ENCODE measurements at regions not wholly inside any gene's neighbourhood (a gene's known extent, or its start where the extent isn't known, plus 50 kb on each side); places are given as distances from the start of the nearest gene placed in this dataset.

GRCh38 chr9:107671588-107671987, 182.0 kb upstream of the KLF4 start:
- TF ChIP-seq CTCF (IDR thresholded peaks at IDR 0.05; ENCODE audit: poor library complexity) = no peak
- TF ChIP-seq EZH2 (IDR thresholded peaks at IDR 0.05; ENCODE audit: borderline replicate concordance) = no peak
- TF ChIP-seq EZH2phosphoT487 (IDR thresholded peaks at IDR 0.05; ENCODE audit: low read depth, severe bottlenecking, unreplicated experiment) = no peak
